ENCODE measurements at regions not wholly inside any gene's neighbourhood (a gene's known extent, or its start where the extent isn't known, plus 50 kb on each side); places are given as distances from the start of the nearest gene placed in this dataset.

DNA sequence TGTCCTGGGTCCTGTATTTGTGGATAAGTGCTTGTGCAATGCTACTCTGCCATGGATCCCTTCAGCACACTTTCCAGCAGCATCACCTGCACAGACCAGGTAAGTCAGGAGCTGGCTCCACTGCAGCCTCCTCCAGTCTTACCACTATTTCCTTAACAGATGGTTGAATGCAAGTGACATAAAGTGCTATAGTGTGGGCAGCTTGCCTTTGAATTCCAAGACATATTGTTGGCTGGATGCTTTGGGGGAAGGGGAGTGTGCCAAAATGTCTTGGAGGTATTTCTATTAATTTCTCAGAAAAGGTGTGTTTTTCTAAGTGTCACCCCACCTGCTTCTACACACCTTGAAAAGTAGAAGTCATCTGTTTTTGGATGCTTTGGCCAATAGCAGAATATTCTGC, 352.2 kb upstream of the SUCLG2 start:
- H3K9me1 ChIP-seq (replicated peaks; ENCODE audit: control insufficient read depth, extremely low read depth, insufficient read depth, low read length), result no peaks in the 10 kb centered on the region
- H3K27me3 ChIP-seq (ENCODE audit: control insufficient read depth in 2 of 2, insufficient read depth in 2 of 2, low read length in 2 of 2), result no peaks in the 10 kb centered on the region
- no peaks in the 10 kb centered on the region for H4K20me1 ChIP-seq (replicated peaks; ENCODE audit: control insufficient read depth, extremely low read depth, insufficient read depth, low read length)
- no peak overlapping the region for H3K27ac ChIP-seq (ENCODE audit: insufficient read depth, low read depth, low read length)
- BruUV-seq (replicated peaks), result no TSS peak
- no peak overlapping the region for H3K4me3 ChIP-seq (replicated peaks in 1 of 3; ENCODE audit: insufficient read depth in 1 of 3, low read depth in 1 of 3, low read length in 3 of 3)
- TF ChIP-seq EZH2 (IDR thresholded peaks at IDR 0.05; ENCODE audit: borderline replicate concordance, low read depth, low read length, severe bottlenecking), result no peak
- no peak for TF ChIP-seq JUN (IDR thresholded peaks at IDR 0.05; ENCODE audit: borderline replicate concordance, insufficient read depth, insufficient read length, low read depth)
- TF ChIP-seq, protein P1, sequence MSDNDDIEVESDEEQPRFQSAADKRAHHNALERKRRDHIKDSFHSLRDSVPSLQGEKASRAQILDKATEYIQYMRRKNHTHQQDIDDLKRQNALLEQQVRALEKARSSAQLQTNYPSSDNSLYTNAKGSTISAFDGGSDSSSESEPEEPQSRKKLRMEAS (IDR thresholded peaks at IDR 0.05; ENCODE audit: insufficient read depth, insufficient read length), result no peak
- no peak for TF ChIP-seq FOS (IDR thresholded peaks at IDR 0.05; ENCODE audit: borderline replicate concordance, insufficient read depth, low read length)
- no peak overlapping the region for H3K4me2 ChIP-seq (ENCODE audit: insufficient read depth, low read length)
- ChIA-PET POLR2A (no interaction called here), CTCF (no interaction called here)
- no peak for FAIRE-seq
- no peak overlapping the region for H2AFZ ChIP-seq (ENCODE audit: low read depth, low read length)
- H3K4me1 ChIP-seq (ENCODE audit: control insufficient read depth, extremely low read depth, insufficient read depth, low read length), result no peaks in the 10 kb centered on the region
- H3K9ac ChIP-seq (replicated peaks; ENCODE audit: extremely low read depth, insufficient read depth, low read length), result no peak overlapping the region
- no peaks in the 10 kb centered on the region for H3K36me3 ChIP-seq (ENCODE audit: control insufficient read depth in 2 of 2, extremely low read depth in 1 of 2, insufficient read depth in 2 of 2, low read length in 2 of 2)
- dilution Hi-C loops (cut with MboI; ENCODE audit: extremely low pct_ligation_motif_present, low sequenced_read_pairs), result no loop called here
- no peaks in the 10 kb centered on the region for H3K9me3 ChIP-seq (replicated peaks; ENCODE audit: control insufficient read depth, insufficient read depth, low read length)
- no peak for DNase-seq (ENCODE audit: low read depth, low spot score)
- intact Hi-C loops (cut with micrococcal nuclease), result no loop called here
- no peaks in the 10 kb centered on the region for H3K79me2 ChIP-seq (ENCODE audit: control insufficient read depth, insufficient read depth, low read length)

DNA sequence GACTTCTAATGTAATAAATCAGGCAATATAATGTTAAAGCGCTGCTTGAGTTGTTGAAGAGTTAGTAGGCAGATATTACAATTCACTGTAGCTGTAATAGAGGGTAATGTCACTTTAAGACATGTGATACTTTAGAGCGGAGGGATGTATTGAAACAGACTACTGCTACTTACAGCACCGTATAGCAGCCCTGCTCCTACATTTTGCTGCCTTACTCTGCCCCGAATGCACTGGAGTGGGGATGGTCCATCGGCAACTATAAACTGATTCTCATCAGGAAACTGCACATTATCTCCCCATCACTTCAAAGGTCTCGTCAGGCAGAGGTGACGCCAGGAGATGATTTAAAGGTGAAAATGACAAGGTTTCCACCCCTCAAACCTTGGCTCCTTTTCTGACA, 349.7 kb upstream of the SUCLG2 start:
- Histone ChIP-seq H3K9ac (replicated peaks; ENCODE audit: extremely low read depth, insufficient read depth, low read length) (no peak overlapping the region), H3K27me3 (ENCODE audit: control insufficient read depth in 2 of 2, insufficient read depth in 2 of 2, low read length in 2 of 2) (no peaks in the 10 kb centered on the region), H3K79me2 (ENCODE audit: control insufficient read depth, insufficient read depth, low read length) (no peaks in the 10 kb centered on the region), H4K20me1 (replicated peaks; ENCODE audit: control insufficient read depth, extremely low read depth, insufficient read depth, low read length) (no peaks in the 10 kb centered on the region), H3K4me2 (ENCODE audit: insufficient read depth, low read length) (no peak overlapping the region), H3K4me3 (replicated peaks in 1 of 3; ENCODE audit: insufficient read depth in 1 of 3, low read depth in 1 of 3, low read length in 3 of 3) (no peak overlapping the region), H3K4me1 (ENCODE audit: control insufficient read depth, extremely low read depth, insufficient read depth, low read length) (no peaks in the 10 kb centered on the region), H3K27ac (ENCODE audit: insufficient read depth, low read depth, low read length) (no peak overlapping the region), H3K9me3 (replicated peaks; ENCODE audit: control insufficient read depth, insufficient read depth, low read length) (no peaks in the 10 kb centered on the region), H2AFZ (ENCODE audit: low read depth, low read length) (no peak overlapping the region), H3K36me3 (ENCODE audit: control insufficient read depth in 2 of 2, extremely low read depth in 1 of 2, insufficient read depth in 2 of 2, low read length in 2 of 2) (no peaks in the 10 kb centered on the region), H3K9me1 (replicated peaks; ENCODE audit: control insufficient read depth, extremely low read depth, insufficient read depth, low read length) (no peaks in the 10 kb centered on the region)
- DNase-seq (ENCODE audit: low read depth, low spot score) (no peak), FAIRE-seq (no peak)
- ChIA-PET CTCF (no interaction called here), POLR2A (no interaction called here)
- dilution Hi-C loops (cut with MboI; ENCODE audit: extremely low pct_ligation_motif_present, low sequenced_read_pairs) (no loop called here), intact Hi-C loops (cut with micrococcal nuclease) (no loop called here)
- TF ChIP-seq, protein P1 (IDR thresholded peaks at IDR 0.05; ENCODE audit: insufficient read depth, insufficient read length), result no peak
- TF ChIP-seq POLR2A (IDR thresholded peaks at IDR 0.05; ENCODE audit: low read depth, low read length), result no peak
- TF ChIP-seq EZH2 (IDR thresholded peaks at IDR 0.05; ENCODE audit: borderline replicate concordance, low read depth, low read length, severe bottlenecking), result no peak
- no peak for TF ChIP-seq MYC (IDR thresholded peaks at IDR 0.05; ENCODE audit: low read depth, low read length)
- no peak for TF ChIP-seq POLR2AphosphoS5 (IDR thresholded peaks at IDR 0.05; ENCODE audit: insufficient read depth, low read depth, low read length)
- TF ChIP-seq FOS (IDR thresholded peaks at IDR 0.05; ENCODE audit: borderline replicate concordance, insufficient read depth, low read length), result no peak
- TF ChIP-seq, protein P2, sequence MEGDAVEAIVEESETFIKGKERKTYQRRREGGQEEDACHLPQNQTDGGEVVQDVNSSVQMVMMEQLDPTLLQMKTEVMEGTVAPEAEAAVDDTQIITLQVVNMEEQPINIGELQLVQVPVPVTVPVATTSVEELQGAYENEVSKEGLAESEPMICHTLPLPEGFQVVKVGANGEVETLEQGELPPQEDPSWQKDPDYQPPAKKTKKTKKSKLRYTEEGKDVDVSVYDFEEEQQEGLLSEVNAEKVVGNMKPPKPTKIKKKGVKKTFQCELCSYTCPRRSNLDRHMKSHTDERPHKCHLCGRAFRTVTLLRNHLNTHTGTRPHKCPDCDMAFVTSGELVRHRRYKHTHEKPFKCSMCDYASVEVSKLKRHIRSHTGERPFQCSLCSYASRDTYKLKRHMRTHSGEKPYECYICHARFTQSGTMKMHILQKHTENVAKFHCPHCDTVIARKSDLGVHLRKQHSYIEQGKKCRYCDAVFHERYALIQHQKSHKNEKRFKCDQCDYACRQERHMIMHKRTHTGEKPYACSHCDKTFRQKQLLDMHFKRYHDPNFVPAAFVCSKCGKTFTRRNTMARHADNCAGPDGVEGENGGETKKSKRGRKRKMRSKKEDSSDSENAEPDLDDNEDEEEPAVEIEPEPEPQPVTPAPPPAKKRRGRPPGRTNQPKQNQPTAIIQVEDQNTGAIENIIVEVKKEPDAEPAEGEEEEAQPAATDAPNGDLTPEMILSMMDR (IDR thresholded peaks at IDR 0.05; ENCODE audit: extremely low read depth in 1 of 2, insufficient read depth in 1 of 2, low read depth in 1 of 2, low read length in 2 of 2), result no peak
- TF ChIP-seq JUN (IDR thresholded peaks at IDR 0.05; ENCODE audit: borderline replicate concordance, insufficient read depth, insufficient read length, low read depth), result no peak
- TF ChIP-seq GATA2 (IDR thresholded peaks at IDR 0.05; ENCODE audit: insufficient read depth, insufficient read length, low read depth, low read length), result no peak
- BruUV-seq (replicated peaks), result no TSS peak

All from endothelial cell of umbilical vein (primary cell).